H1 (cell line): ENCODE measurements at regions not wholly inside any gene's neighbourhood (a gene's known extent, or its start where the extent isn't known, plus 50 kb on each side); places are given as distances from the start of the nearest gene placed in this dataset.

ENCODE experiments used
- CTCF ChIA-PET: fragments of 300-600 bp; sonication (Branson Sonifier 250); formaldehyde crosslinking; loops from one replicate; lab custom pipeline; 2021; ENCODE audit not compliant: partially characterized antibody; lab: Charles Lee
- POLR2A ChIA-PET: fragments of 300-600 bp; sonication (Branson Sonifier 250); formaldehyde crosslinking; loops from one replicate; lab custom pipeline; 2021; ENCODE audit warnings: inconsistent platforms; ENCODE audit not compliant: partially characterized antibody; lab: Charles Lee
- DNase-seq, 2 experiments: peaks; one replicate each; pipeline versions ENCODE4 v3.0.0 to v3.0.0-alpha.2; 2010 to 2022; ENCODE audit warnings: low spot score in 2 of 2, low read depth in 1 of 2, mixed read lengths in 1 of 2
- FAIRE-seq: peaks from 2 replicates; lab custom pipeline; 2011; peaks lifted over from hg19 to GRCh38; lab: Jason Lieb, UNC
- H2AFZ ChIP-seq: 2 replicates; pipeline ENCODE4 v1.8.1; 2012; ENCODE audit warnings: low read length, inconsistent platforms
- H2AK5ac ChIP-seq: 2 replicates; pipeline ENCODE4 v1.6.1; 2013; ENCODE audit warnings: low read depth, low read length
- H2BK120ac ChIP-seq: replicated peaks from 2 replicates; pipeline ENCODE3; 2013; ENCODE audit warnings: low read depth, low read length, inconsistent platforms
- H2BK12ac ChIP-seq: 2 replicates; pipeline ENCODE4 v1.6.1; 2013; ENCODE audit warnings: low read depth, low read length
- H2BK15ac ChIP-seq: 2 replicates; pipeline ENCODE4 v1.6.1; 2013; ENCODE audit warnings: low read length
- H2BK20ac ChIP-seq: 2 replicates; pipeline ENCODE4 v1.6.1; 2013; ENCODE audit warnings: low read length
- H2BK5ac ChIP-seq: 2 replicates; pipeline ENCODE4 v1.6.1; 2013; ENCODE audit warnings: low read depth, low read length
- H3K14ac ChIP-seq: 2 replicates; pipeline ENCODE4 v1.6.1; 2013; ENCODE audit warnings: inconsistent platforms; ENCODE audit not compliant: insufficient read length
- H3K18ac ChIP-seq: 2 replicates; pipeline ENCODE4 v1.6.1; 2013; ENCODE audit warnings: low read length; ENCODE audit errors: extremely low read depth
- H3K23ac ChIP-seq: 2 replicates; pipeline ENCODE4 v1.6.1; 2013; ENCODE audit warnings: inconsistent platforms; ENCODE audit not compliant: insufficient read length
- H3K23me2 ChIP-seq: 2 replicates; pipeline ENCODE4 v1.6.1; 2013; ENCODE audit warnings: low read depth, low read length
- H3K27ac ChIP-seq: 2 replicates; pipeline ENCODE4 v1.6.1; 2011; ENCODE audit warnings: low read depth, low read length, inconsistent platforms
- H3K27me3 ChIP-seq, 4 experiments: replicated peaks in 1 of 4; 1 replicate in 1 of 4; 2 replicates in 3 of 4; pipeline versions ENCODE4 v1.6.1 to v1.8.1; 2011 to 2013; ENCODE audit warnings: low read length in 3 of 4, mild to moderate bottlenecking in 3 of 4, inconsistent platforms in 2 of 4, mixed read lengths in 2 of 4, moderate library complexity in 1 of 4; ENCODE audit not compliant: control insufficient read depth in 3 of 4, insufficient read depth in 3 of 4; ENCODE audit errors: extremely low read depth in 1 of 4
- H3K36me3 ChIP-seq, 4 experiments: 2 replicates each; pipeline versions ENCODE4 v1.6.1 to v1.8.1; 2011 to 2013; ENCODE audit warnings: mild to moderate bottlenecking in 4 of 4, low read length in 3 of 4, moderate library complexity in 2 of 4, control low read depth in 1 of 4, inconsistent platforms in 1 of 4; ENCODE audit not compliant: insufficient read depth in 4 of 4, control insufficient read depth in 2 of 4
- H3K4ac ChIP-seq: replicated peaks from 2 replicates; pipeline ENCODE3; 2013; ENCODE audit warnings: low read length, low read depth, mixed read lengths, inconsistent platforms; ENCODE audit not compliant: insufficient read length
- H3K4me1 ChIP-seq, 4 experiments: replicated peaks in 1 of 4; 1 replicate in 1 of 4; 2 replicates in 3 of 4; pipeline versions ENCODE4 v1.6.1 to v1.8.1; 2011 to 2013; ENCODE audit warnings: low read length in 3 of 4, inconsistent platforms in 2 of 4, mixed read lengths in 1 of 4; ENCODE audit not compliant: insufficient read depth in 4 of 4, control insufficient read depth in 3 of 4
- H3K4me2 ChIP-seq, 2 experiments: 2 replicates each; pipeline versions ENCODE4 v1.6.1 to v1.8.1; 2011 to 2013; ENCODE audit warnings: low read depth in 2 of 2, low read length in 2 of 2, control low read depth in 1 of 2, inconsistent platforms in 1 of 2, mild to moderate bottlenecking in 1 of 2; ENCODE audit not compliant: insufficient read depth in 1 of 2
- H3K4me3 ChIP-seq, 4 experiments: fragments of 200-600, 300-600 bp in 1 of 4; sonication (generic), shearing (Covaris generic), sonication (Bioruptor Twin) in 1 of 4; 2 replicates each; pipeline versions ENCODE4 v1.5.1 to v1.8.1; 2011 to 2016; ENCODE audit warnings: low read length in 4 of 4, low read depth in 3 of 4, control low read depth in 2 of 4, inconsistent platforms in 2 of 4, mild to moderate bottlenecking in 2 of 4, mixed read lengths in 1 of 4, moderate library complexity in 1 of 4; ENCODE audit not compliant: insufficient read depth in 2 of 4; ENCODE audit errors: extremely low read depth in 1 of 4
- H3K56ac ChIP-seq: replicated peaks from 2 replicates; pipeline ENCODE3; 2013; ENCODE audit warnings: low read depth, mild to moderate bottlenecking, mixed read lengths, low read length, inconsistent platforms; ENCODE audit not compliant: insufficient read length
- H3K79me1 ChIP-seq: 2 replicates; pipeline ENCODE4 v1.6.1; 2013; ENCODE audit warnings: low read depth, low read length, control low read depth
- H3K79me2 ChIP-seq, 2 experiments: 2 replicates each; pipeline versions ENCODE4 v1.6.1 to v1.8.1; 2012 to 2013; ENCODE audit warnings: low read length in 2 of 2, mild to moderate bottlenecking in 2 of 2, inconsistent platforms in 1 of 2; ENCODE audit not compliant: insufficient read depth in 2 of 2, control insufficient read depth in 1 of 2
- H3K9ac ChIP-seq, 4 experiments: replicated peaks in 1 of 4; 1 replicate in 1 of 4; 2 replicates in 3 of 4; pipeline versions ENCODE4 v1.6.1 to v1.8.1; 2011 to 2013; ENCODE audit warnings: low read depth in 3 of 4, low read length in 3 of 4, control low read depth in 2 of 4, mild to moderate bottlenecking in 2 of 4, moderate library complexity in 2 of 4, inconsistent platforms in 1 of 4; ENCODE audit errors: extremely low read depth in 1 of 4
- H3K9me3 ChIP-seq, 2 experiments: 2 replicates each; pipeline versions ENCODE4 v1.6.1 to v1.8.1; 2012 to 2013; ENCODE audit warnings: mild to moderate bottlenecking in 2 of 2, moderate library complexity in 2 of 2, control low read depth in 1 of 2, inconsistent platforms in 1 of 2, low read depth in 1 of 2, low read length in 1 of 2, mixed read lengths in 1 of 2; ENCODE audit not compliant: insufficient read depth in 2 of 2
- H4K20me1 ChIP-seq, 2 experiments: replicated peaks in 1 of 2; 2 replicates each; pipeline versions ENCODE3 to v1.8.1; 2011 to 2013; ENCODE audit warnings: inconsistent platforms in 2 of 2, low read length in 2 of 2, mild to moderate bottlenecking in 1 of 2; ENCODE audit not compliant: insufficient read depth in 2 of 2, control insufficient read depth in 1 of 2
- H4K5ac ChIP-seq: 2 replicates; pipeline ENCODE4 v1.6.1; 2013; ENCODE audit warnings: low read length, low read depth, mixed read lengths, inconsistent platforms; ENCODE audit not compliant: insufficient read length
- H4K8ac ChIP-seq: 2 replicates; pipeline ENCODE4 v1.8.0; 2013; ENCODE audit warnings: mild to moderate bottlenecking, moderate library complexity, low read length, inconsistent platforms; ENCODE audit not compliant: insufficient read depth; ENCODE audit errors: extremely low read depth
- H4K91ac ChIP-seq: replicated peaks from 2 replicates; pipeline ENCODE3; 2013; ENCODE audit warnings: low read length, mixed read lengths, inconsistent platforms; ENCODE audit not compliant: insufficient read length
- BACH1 ChIP-seq: IDR thresholded peaks from 2 replicates; pipeline ENCODE4 v1.6.1; 2012; ENCODE audit warnings: low read length, improper control_type of control experiment
- CBX5 ChIP-seq: fragments of 300-800, 300-1000 bp; sonication (generic); IDR thresholded peaks from 2 replicates; pipeline ENCODE4 v1.7.1; 2016; ENCODE audit warnings: antibody characterized with exemption, low read length, low read depth
- CHD1 ChIP-seq: IDR thresholded peaks from 2 replicates; pipeline ENCODE4 v1.6.1; 2012; ENCODE audit warnings: low read depth, low read length, improper control_type of control experiment
- CHD2 ChIP-seq: IDR thresholded peaks from 2 replicates; pipeline ENCODE4 v1.6.1; 2012; ENCODE audit warnings: low read length, improper control_type of control experiment
- CTBP2 ChIP-seq: IDR thresholded peaks from 2 replicates; pipeline ENCODE4 v1.7.0; 2011; ENCODE audit warnings: borderline replicate concordance, mild to moderate bottlenecking, moderate library complexity, mixed read lengths, low read length; ENCODE audit not compliant: insufficient read depth, insufficient read length
- EP300 ChIP-seq, 2 experiments: IDR thresholded peaks; 1 replicate in 1 of 2; 2 replicates in 1 of 2; pipeline ENCODE4 v1.6.1; 2011 to 2012; ENCODE audit warnings: low read depth in 2 of 2, low read length in 2 of 2, mild to moderate bottlenecking in 2 of 2, borderline replicate concordance in 1 of 2, inconsistent platforms in 1 of 2, moderate library complexity in 1 of 2
- KDM5A ChIP-seq: fragments of 200-600 bp; IDR thresholded peaks from 2 replicates; pipeline ENCODE4 v1.7.1; 2012; ENCODE audit warnings: mild to moderate bottlenecking, low read length, inconsistent platforms, mixed read lengths
- POLR2A ChIP-seq, 2 experiments: IDR thresholded peaks; 1 replicate in 1 of 2; 2 replicates in 1 of 2; pipeline ENCODE4 v1.6.1; 2011; ENCODE audit warnings: low read depth in 2 of 2, low read length in 2 of 2, mild to moderate bottlenecking in 2 of 2; ENCODE audit errors: control extremely low read depth in 1 of 2
- POU5F1 ChIP-seq: IDR thresholded peaks from 2 replicates; pipeline ENCODE4 v1.6.1; 2011; ENCODE audit warnings: low read depth, mild to moderate bottlenecking, low read length, moderate library complexity
- RBBP5 ChIP-seq: IDR thresholded peaks from 2 replicates; pipeline ENCODE4 v1.7.1; 2012; ENCODE audit warnings: low read depth, mild to moderate bottlenecking, inconsistent platforms, low read length, moderate library complexity, borderline replicate concordance
- SIX5 ChIP-seq: IDR thresholded peaks from 2 replicates; pipeline ENCODE4 v1.6.1; 2011; ENCODE audit warnings: mild to moderate bottlenecking, low read depth, low read length
- TAF7 ChIP-seq: optimal IDR thresholded peaks from 2 replicates; pipeline ENCODE3; 2011; ENCODE audit warnings: low read depth, mild to moderate bottlenecking, inconsistent platforms, low read length, moderate library complexity, borderline replicate concordance
- TBP ChIP-seq: IDR thresholded peaks from 2 replicates; pipeline ENCODE4 v1.6.1; 2011; ENCODE audit warnings: low read depth, low read length, improper control_type of control experiment
- WGBS, 2 experiments: shearing (Covaris generic) in 1 of 2; methylation state at CpG; one replicate each; pipeline versions ENCODE4 v1.1.6 to v1.1.7; 2013 to 2015; ENCODE audit warnings: low lambda C conversion rate in 2 of 2, mixed read lengths in 2 of 2, inconsistent platforms in 1 of 2, low coverage in 1 of 2, missing lambda C conversion rate in 1 of 2; ENCODE audit not compliant: insufficient replicate concordance in 2 of 2, insufficient coverage in 1 of 2, insufficient read length in 1 of 2; ENCODE audit errors: extremely low coverage in 1 of 2, missing lambda C conversion rate in 1 of 2; 5-methylcytosine and 5-hydroxymethylcytosine counted together

- H3K27me3 ChIP-seq: no peaks in the 10 kb centered on the region
- H2BK12ac ChIP-seq: no peak overlapping the region
- H4K20me1 ChIP-seq: no peaks in the 10 kb centered on the region
- no peak overlapping the region for H3K27ac ChIP-seq
- WGBS, 2 experiments: 87% methylated on average over 17 of the region's 17 CpGs; no CpG with 5 or more reads in 1 of the 2 experiments
- TF ChIP-seq CTBP2 (no peak), POLR2A (IDR thresholded peaks at IDR 0.05; ENCODE audit: control extremely low read depth in 1 of 2, low read depth in 2 of 2, low read length in 2 of 2) (no peak), CBX5 (no peak), SIX5 (no peak), BACH1 (no peak), KDM5A (no peak), EP300 (IDR thresholded peaks at IDR 0.05; ENCODE audit: borderline replicate concordance in 1 of 2, low read depth in 2 of 2, low read length in 2 of 2) (no peak), CHD2 (no peak), TAF7 (no peak), POU5F1 (no peak), RBBP5 (no peak), CHD1 (no peak), TBP (no peak)
- H3K4me3 ChIP-seq: no peak overlapping the region
- H2BK5ac ChIP-seq: no peak overlapping the region
- H3K23ac ChIP-seq: no peak overlapping the region
- ChIA-PET CTCF (no interaction called here), POLR2A (no interaction called here)
- H3K36me3 ChIP-seq: no peaks in the 10 kb centered on the region
- H3K4me1 ChIP-seq: no peaks in the 10 kb centered on the region; a peak in 1 of 7 replicates
- no peak overlapping the region for H4K5ac ChIP-seq
- no peak overlapping the region for H2BK15ac ChIP-seq
- H3K9ac ChIP-seq: no peak overlapping the region
- no peaks in the 10 kb centered on the region for H3K79me2 ChIP-seq
- H2AFZ ChIP-seq: no peak overlapping the region
- H3K56ac ChIP-seq: no peak overlapping the region
- FAIRE-seq: no peak
- DNase-seq: peak in 1 of 2 experiments; percentile 16
- H4K8ac ChIP-seq: no peak overlapping the region
- no peak overlapping the region for H2AK5ac ChIP-seq
- no peak overlapping the region for H3K14ac ChIP-seq
- H2BK120ac ChIP-seq: no peak overlapping the region
- H3K79me1 ChIP-seq: no peaks in the 10 kb centered on the region
- H3K18ac ChIP-seq: no peak overlapping the region; the same call in 1 of the 2 replicates
- no peak overlapping the region for H3K4ac ChIP-seq
- H3K9me3 ChIP-seq: no peaks in the 10 kb centered on the region
- H3K4me2 ChIP-seq: no peak overlapping the region
- H4K91ac ChIP-seq: no peak overlapping the region
- no peak overlapping the region for H2BK20ac ChIP-seq
- no peaks in the 10 kb centered on the region for H3K23me2 ChIP-seq
Observed at GRCh38 chr1:213416461-213417224, 365.6 kb downstream of the RPS6KC1 start.
